ENCODE measurements at regions not wholly inside any gene's neighbourhood (a gene's known extent, or its start where the extent isn't known, plus 50 kb on each side); places are given as distances from the start of the nearest gene placed in this dataset.

DNA sequence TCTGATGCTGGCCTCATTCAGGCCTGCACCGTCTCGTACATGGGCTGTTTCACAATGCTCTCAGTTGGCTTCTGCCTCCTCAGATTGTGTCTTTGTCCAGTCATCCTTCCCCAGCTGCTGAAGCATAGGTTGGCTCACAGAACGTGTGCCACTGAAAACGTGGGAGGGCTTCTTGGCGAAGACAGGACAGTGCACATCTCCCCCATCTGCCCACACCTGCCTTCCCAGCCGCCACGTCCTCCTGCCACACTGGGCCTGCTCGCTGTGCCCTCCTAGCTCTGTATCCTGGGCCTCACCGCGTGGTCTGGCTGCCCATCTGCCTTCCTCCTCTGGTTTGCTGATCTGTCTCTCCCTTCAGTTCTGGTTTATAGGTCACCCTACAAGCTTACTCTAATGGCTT lies 230.0 kb upstream of the TOPAZ1 start:
- Histone ChIP-seq H3K36me3 (ENCODE audit: control insufficient read depth in 1 of 2, insufficient read depth in 2 of 2, low read length in 1 of 2) (no peaks in the 10 kb centered on the region), H3K4me3 (ENCODE audit: low read length in 2 of 2) (no peak overlapping the region), H3K27ac (ENCODE audit: low read depth in 1 of 2, low read length in 2 of 2) (no peak overlapping the region), H3K4me1 (ENCODE audit: control insufficient read depth in 1 of 2, insufficient read depth in 2 of 2, low read length in 2 of 2) (no peaks in the 10 kb centered on the region), H3K9me3 (ENCODE audit: control insufficient read depth, low read length) (no peaks in the 10 kb centered on the region), H3K27me3 (ENCODE audit: control insufficient read depth in 1 of 2, insufficient read depth in 2 of 2, low read length in 1 of 2) (no peaks in the 10 kb centered on the region)
- no peak for DNase-seq
- 94% methylated on average over 10 of the region's 10 CpGs for WGBS, 2 donors
- no peak for ATAC-seq (ENCODE audit: low FRiP score)
- intact Hi-C loops (cut with DNase I) = no loop called here

- intact Hi-C loops (cut with DNase I) = no loop called here
- Histone ChIP-seq H3K27me3 (ENCODE audit: control insufficient read depth in 1 of 2, insufficient read depth in 2 of 2, low read length in 1 of 2) (no peaks in the 10 kb centered on the region), H3K4me1 (ENCODE audit: control insufficient read depth in 1 of 2, insufficient read depth in 2 of 2, low read length in 2 of 2) (no peaks in the 10 kb centered on the region), H3K9me3 (ENCODE audit: control insufficient read depth, low read length) (no peaks in the 10 kb centered on the region), H3K36me3 (ENCODE audit: control insufficient read depth in 1 of 2, insufficient read depth in 2 of 2, low read length in 1 of 2) (no peaks in the 10 kb centered on the region), H3K4me3 (ENCODE audit: low read length in 2 of 2) (no peak overlapping the region), H3K27ac (ENCODE audit: low read depth in 1 of 2, low read length in 2 of 2) (no peak overlapping the region)
- 96 to 98% methylated on average over 13 of the region's 13 CpGs for WGBS, 2 donors
- ATAC-seq (ENCODE audit: low FRiP score) (no peak), DNase-seq (no peak)
These were observed 229.4 kb upstream of the TOPAZ1 start for GRCh38 chr3:44012160-44012899.

GRCh38 chr3:44013967-44014366 lies 227.7 kb upstream of the TOPAZ1 start:
- Histone ChIP-seq H3K27me3 (ENCODE audit: control insufficient read depth in 1 of 2, insufficient read depth in 2 of 2, low read length in 1 of 2) (no peaks in the 10 kb centered on the region), H3K27ac (ENCODE audit: low read depth in 1 of 2, low read length in 2 of 2) (no peak overlapping the region), H3K36me3 (ENCODE audit: control insufficient read depth in 1 of 2, insufficient read depth in 2 of 2, low read length in 1 of 2) (no peaks in the 10 kb centered on the region), H3K4me1 (ENCODE audit: control insufficient read depth in 1 of 2, insufficient read depth in 2 of 2, low read length in 2 of 2) (no peaks in the 10 kb centered on the region), H3K9me3 (ENCODE audit: control insufficient read depth, low read length) (no peaks in the 10 kb centered on the region), H3K4me3 (ENCODE audit: low read length in 2 of 2) (no peak overlapping the region)
- intact Hi-C loops (cut with DNase I) = no loop called here
- ATAC-seq (ENCODE audit: low FRiP score) (no peak), DNase-seq (no peak)
- WGBS, 2 donors = 91 to 93% methylated on average over 11 of the region's 11 CpGs

GRCh38 chr3:44015170-44015569 lies 226.5 kb upstream of the TOPAZ1 start:
- intact Hi-C loops (cut with DNase I) = no loop called here
- no peaks in the 10 kb centered on the region for H3K4me1 ChIP-seq (ENCODE audit: control insufficient read depth in 1 of 2, insufficient read depth in 2 of 2, low read length in 2 of 2)
- ATAC-seq (ENCODE audit: low FRiP score) (no peak), DNase-seq (no peak)
- no peaks in the 10 kb centered on the region for H3K36me3 ChIP-seq (ENCODE audit: control insufficient read depth in 1 of 2, insufficient read depth in 2 of 2, low read length in 1 of 2)
- no peaks in the 10 kb centered on the region for H3K9me3 ChIP-seq (ENCODE audit: control insufficient read depth, low read length)
- no peaks in the 10 kb centered on the region for H3K27me3 ChIP-seq (ENCODE audit: control insufficient read depth in 1 of 2, insufficient read depth in 2 of 2, low read length in 1 of 2)
- WGBS, 2 donors = 91 to 100% methylated on average over 3 of the region's 3 CpGs
- no peak overlapping the region for H3K4me3 ChIP-seq (ENCODE audit: low read length in 2 of 2)
- no peak overlapping the region for H3K27ac ChIP-seq (ENCODE audit: low read depth in 1 of 2, low read length in 2 of 2)

GRCh38 chr3:44016818-44017217 lies 224.9 kb upstream of the TOPAZ1 start:
- no peak overlapping the region for H3K4me3 ChIP-seq (ENCODE audit: low read length in 2 of 2)
- no peak overlapping the region for H3K27ac ChIP-seq (ENCODE audit: low read depth in 1 of 2, low read length in 2 of 2)
- H3K27me3 ChIP-seq (ENCODE audit: control insufficient read depth in 1 of 2, insufficient read depth in 2 of 2, low read length in 1 of 2) = no peaks in the 10 kb centered on the region
- H3K9me3 ChIP-seq (ENCODE audit: control insufficient read depth, low read length) = no peaks in the 10 kb centered on the region
- H3K36me3 ChIP-seq (ENCODE audit: control insufficient read depth in 1 of 2, insufficient read depth in 2 of 2, low read length in 1 of 2) = no peaks in the 10 kb centered on the region
- intact Hi-C loops (cut with DNase I) = no loop called here
- no peaks in the 10 kb centered on the region for H3K4me1 ChIP-seq (ENCODE audit: control insufficient read depth in 1 of 2, insufficient read depth in 2 of 2, low read length in 2 of 2)
- WGBS, 2 donors = 96 to 97% methylated on average over 3 of the region's 3 CpGs
- ATAC-seq (ENCODE audit: low FRiP score) (no peak), DNase-seq (no peak)

- no peaks in the 10 kb centered on the region for H3K4me1 ChIP-seq (ENCODE audit: control insufficient read depth in 1 of 2, insufficient read depth in 2 of 2, low read length in 2 of 2)
- no peak overlapping the region for H3K4me3 ChIP-seq (ENCODE audit: low read length in 2 of 2)
- H3K27me3 ChIP-seq (ENCODE audit: control insufficient read depth in 1 of 2, insufficient read depth in 2 of 2, low read length in 1 of 2) = no peaks in the 10 kb centered on the region
- WGBS, 2 donors = 93 to 95% methylated on average over 9 of the region's 9 CpGs
- no peak overlapping the region for H3K27ac ChIP-seq (ENCODE audit: low read depth in 1 of 2, low read length in 2 of 2)
- intact Hi-C loops (cut with DNase I) = no loop called here
- ATAC-seq (ENCODE audit: low FRiP score) (no peak), DNase-seq (no peak)
- H3K36me3 ChIP-seq (ENCODE audit: control insufficient read depth in 1 of 2, insufficient read depth in 2 of 2, low read length in 1 of 2) = no peaks in the 10 kb centered on the region
- no peaks in the 10 kb centered on the region for H3K9me3 ChIP-seq (ENCODE audit: control insufficient read depth, low read length)
These were observed 222.8 kb upstream of the TOPAZ1 start for GRCh38 chr3:44018926-44019325.

DNA sequence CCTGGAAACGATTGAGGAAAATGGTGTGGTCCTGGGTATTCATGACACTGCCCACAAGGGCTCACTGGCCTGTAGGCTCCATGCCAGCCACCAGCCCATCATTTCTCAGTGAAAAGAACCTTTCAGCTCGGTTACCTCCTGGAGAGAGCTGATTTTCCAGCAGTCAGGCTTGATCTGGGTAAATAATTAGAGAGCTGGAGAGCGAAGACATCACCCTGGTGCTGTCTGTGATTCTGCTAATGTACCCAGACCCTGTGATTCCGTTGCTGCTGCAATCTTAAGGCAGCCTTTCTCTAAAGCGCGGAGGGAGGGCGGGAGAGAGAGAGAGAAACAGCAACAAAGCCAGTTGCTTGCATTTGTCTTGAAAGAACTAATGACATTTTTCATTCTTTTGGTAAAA lies 221.9 kb upstream of the TOPAZ1 start:
- intact Hi-C loops (cut with DNase I) = no loop called here
- WGBS, 2 donors = 82 to 85% methylated on average over 7 of the region's 7 CpGs
- Histone ChIP-seq H3K4me1 (ENCODE audit: control insufficient read depth in 1 of 2, insufficient read depth in 2 of 2, low read length in 2 of 2) (no peaks in the 10 kb centered on the region), H3K4me3 (ENCODE audit: low read length in 2 of 2) (no peak overlapping the region), H3K27me3 (ENCODE audit: control insufficient read depth in 1 of 2, insufficient read depth in 2 of 2, low read length in 1 of 2) (no peaks in the 10 kb centered on the region), H3K36me3 (ENCODE audit: control insufficient read depth in 1 of 2, insufficient read depth in 2 of 2, low read length in 1 of 2) (no peaks in the 10 kb centered on the region), H3K27ac (ENCODE audit: low read depth in 1 of 2, low read length in 2 of 2) (no peak overlapping the region), H3K9me3 (ENCODE audit: control insufficient read depth, low read length) (no peaks in the 10 kb centered on the region)
- DNase-seq = no peak
- no peak for ATAC-seq (ENCODE audit: low FRiP score)

- Histone ChIP-seq H3K27me3 (ENCODE audit: control insufficient read depth in 1 of 2, insufficient read depth in 2 of 2, low read length in 1 of 2) (no peaks in the 10 kb centered on the region), H3K4me3 (ENCODE audit: low read length in 2 of 2) (no peak overlapping the region)
- DNase-seq = no peak
These were observed 221.5 kb upstream of the TOPAZ1 start for GRCh38 chr3:44020143-44020542.

GRCh38 chr3:44021651-44022594 lies 219.8 kb upstream of the TOPAZ1 start:
- WGBS, 2 donors = 10 to 11% methylated on average over 53 of the region's 53 CpGs
- H3K27me3 ChIP-seq (ENCODE audit: control insufficient read depth in 1 of 2, insufficient read depth in 2 of 2, low read length in 1 of 2) = no peaks in the 10 kb centered on the region
- no peaks in the 10 kb centered on the region for H3K4me1 ChIP-seq (ENCODE audit: control insufficient read depth in 1 of 2, insufficient read depth in 2 of 2, low read length in 2 of 2)
- peak overlapping the region; percentile 18 to 27 for H3K4me3 ChIP-seq (ENCODE audit: low read length in 2 of 2)
- no peaks in the 10 kb centered on the region for H3K9me3 ChIP-seq (ENCODE audit: control insufficient read depth, low read length)
- no peak for ATAC-seq (ENCODE audit: low FRiP score)
- intact Hi-C loops (cut with DNase I) = no loop called here
- no peak for DNase-seq
- no peaks in the 10 kb centered on the region for H3K36me3 ChIP-seq (ENCODE audit: control insufficient read depth in 1 of 2, insufficient read depth in 2 of 2, low read length in 1 of 2)
- H3K27ac ChIP-seq (ENCODE audit: low read depth in 1 of 2, low read length in 2 of 2) = no peak overlapping the region

More at GRCh38 chr3:44020143-44020542, 221.5 kb upstream of the TOPAZ1 start:
- Histone ChIP-seq H3K27ac (ENCODE audit: low read depth in 1 of 2, low read length in 2 of 2) (no peak overlapping the region), H3K4me1 (ENCODE audit: control insufficient read depth in 1 of 2, insufficient read depth in 2 of 2, low read length in 2 of 2) (no peaks in the 10 kb centered on the region), H3K9me3 (ENCODE audit: control insufficient read depth, low read length) (no peaks in the 10 kb centered on the region), H3K36me3 (ENCODE audit: control insufficient read depth in 1 of 2, insufficient read depth in 2 of 2, low read length in 1 of 2) (no peaks in the 10 kb centered on the region)
- intact Hi-C loops (cut with DNase I) = no loop called here
- no peak for ATAC-seq (ENCODE audit: low FRiP score)
- WGBS, 2 donors = 95 to 96% methylated on average over 1 of the region's 1 CpG
